ENCODE measurements at regions not wholly inside any gene's neighbourhood (a gene's known extent, or its start where the extent isn't known, plus 50 kb on each side); places are given as distances from the start of the nearest gene placed in this dataset.
A peak's percentile ranks its signal among the peaks of the same experiment; 100 is the strongest.
"Not testable (repeated sequence)": the region's sequence is repeated elsewhere in the genome, so short reads cannot be mapped to it uniquely, and the experiment has no call there.

DNA sequence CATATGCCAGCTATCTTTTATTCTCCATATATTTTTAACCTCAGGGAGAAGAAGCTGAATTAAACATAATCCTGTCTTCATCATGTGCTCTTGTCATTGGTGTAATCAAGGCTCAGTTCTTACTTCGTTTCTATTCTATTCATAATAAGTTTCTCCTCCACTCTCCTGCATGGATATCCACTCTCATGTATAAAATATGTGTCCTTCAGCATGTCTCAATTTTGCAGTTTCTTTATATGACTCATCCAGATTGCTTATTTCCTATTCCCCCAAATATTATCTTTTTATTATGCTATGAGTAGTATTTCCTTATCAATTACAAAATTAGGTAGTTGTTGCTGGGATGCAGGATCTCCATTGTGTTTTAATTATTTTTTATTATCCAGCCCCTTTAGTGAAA is 643.7 kb upstream of the ACO1 start:
- DNase-seq, result no peak
- intact Hi-C loops (cut with DNase I), result no loop called here

DNA sequence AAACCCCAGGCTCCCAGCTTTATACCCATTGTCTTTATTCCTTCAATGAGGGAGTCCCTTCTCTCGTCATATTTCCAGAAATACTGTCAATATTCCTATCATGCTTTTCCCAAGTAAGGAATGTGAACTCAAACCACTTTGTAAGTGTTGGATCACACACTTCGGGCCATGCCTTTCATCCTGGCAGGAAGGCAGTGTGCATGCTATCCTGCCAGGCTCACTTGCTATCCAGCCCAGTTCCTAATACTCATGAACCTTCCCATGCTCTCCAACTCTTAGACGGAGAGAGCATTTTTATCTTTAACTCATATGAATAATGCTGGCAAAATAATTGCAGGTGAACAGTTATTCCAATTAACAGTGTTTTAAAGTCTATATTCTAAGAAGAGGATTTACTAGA is 639.9 kb upstream of the ACO1 start:
- no peak for DNase-seq
- intact Hi-C loops (cut with DNase I), result no loop called here

DNA sequence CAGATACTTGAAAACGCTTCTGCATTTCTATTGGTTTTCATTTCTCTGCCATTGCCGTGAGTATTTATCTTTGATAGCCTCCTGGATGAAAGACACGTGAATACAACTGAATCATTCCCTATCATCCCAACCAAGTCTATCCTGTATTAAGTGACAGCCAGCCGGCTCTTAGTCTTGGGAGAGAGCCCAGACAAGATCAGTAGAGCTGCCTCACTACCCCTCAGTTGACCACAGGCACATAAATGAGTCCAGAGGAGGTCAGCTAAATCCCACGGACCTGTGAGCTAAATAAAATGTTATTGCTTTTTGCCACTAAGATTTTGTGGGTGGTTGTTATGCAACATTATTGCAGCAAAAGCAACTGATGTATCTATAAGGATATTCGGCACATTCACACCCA is 639.0 kb upstream of the ACO1 start:
- intact Hi-C loops (cut with DNase I), result no loop called here
- no peak for DNase-seq

DNA sequence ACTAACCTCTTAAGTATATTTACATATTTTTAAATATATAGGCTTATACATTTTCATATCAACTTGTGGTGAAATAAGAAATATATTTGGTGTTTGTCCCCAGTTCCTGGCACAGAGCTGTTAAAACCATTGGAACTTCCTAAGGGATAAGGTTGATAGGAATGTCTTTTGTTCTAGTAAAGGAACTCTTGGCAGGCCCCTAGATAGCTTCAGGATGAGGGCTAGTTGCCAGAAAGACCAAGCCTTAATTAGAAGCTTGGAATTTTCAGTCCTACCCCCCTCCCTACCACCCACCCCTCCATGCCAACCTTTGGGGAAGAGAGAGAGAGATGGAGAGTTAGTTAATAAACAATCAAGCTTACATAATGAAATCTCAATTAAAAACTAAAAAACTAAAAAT is 638.6 kb upstream of the ACO1 start:
- DNase-seq, result no peak

DNA sequence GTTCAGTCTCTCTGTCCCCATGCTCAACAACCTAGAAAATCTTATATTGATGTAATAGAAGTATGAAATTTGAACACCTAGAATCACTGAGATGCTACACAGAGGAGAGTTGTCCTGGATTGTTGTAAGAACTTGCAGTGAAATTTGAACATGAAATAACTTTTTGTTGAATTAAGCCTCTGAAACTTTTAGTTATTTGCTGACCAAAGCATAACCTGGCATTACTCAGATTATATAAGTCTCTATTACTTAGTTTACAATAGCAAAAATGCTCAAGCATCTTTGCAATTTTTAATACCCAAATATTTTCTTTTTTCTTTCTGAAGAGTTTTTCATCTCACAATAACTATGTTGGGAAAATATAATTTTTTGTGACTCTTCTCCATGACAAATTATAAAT is 630.7 kb upstream of the ACO1 start:
- DNase-seq, result no peak
- intact Hi-C loops (cut with DNase I), result no loop called here

More for the DNA sequence above, 638.6 kb upstream of the ACO1 start:
- intact Hi-C loops (cut with DNase I), result no loop called here

DNA sequence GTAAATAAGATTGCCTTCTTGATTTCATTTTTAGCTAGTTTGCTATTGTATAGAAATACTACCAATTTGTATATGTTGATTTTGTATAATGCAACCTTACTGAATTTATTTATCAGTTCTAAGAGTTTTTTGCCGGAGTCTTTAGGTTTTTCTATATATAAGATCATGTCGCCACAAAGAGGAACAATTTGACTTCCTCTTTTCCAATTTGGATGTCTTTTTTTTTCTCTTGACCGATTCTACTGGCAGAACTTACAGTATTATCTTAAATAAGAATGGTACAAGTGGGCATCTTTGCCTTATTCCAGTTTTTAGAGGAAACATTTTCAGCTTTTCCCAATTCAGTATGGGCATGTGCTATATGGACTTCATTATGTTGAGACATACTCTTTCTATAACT is 624.7 kb upstream of the ACO1 start:
- DNase-seq, result no peak
- intact Hi-C loops (cut with DNase I), result no loop called here

DNA sequence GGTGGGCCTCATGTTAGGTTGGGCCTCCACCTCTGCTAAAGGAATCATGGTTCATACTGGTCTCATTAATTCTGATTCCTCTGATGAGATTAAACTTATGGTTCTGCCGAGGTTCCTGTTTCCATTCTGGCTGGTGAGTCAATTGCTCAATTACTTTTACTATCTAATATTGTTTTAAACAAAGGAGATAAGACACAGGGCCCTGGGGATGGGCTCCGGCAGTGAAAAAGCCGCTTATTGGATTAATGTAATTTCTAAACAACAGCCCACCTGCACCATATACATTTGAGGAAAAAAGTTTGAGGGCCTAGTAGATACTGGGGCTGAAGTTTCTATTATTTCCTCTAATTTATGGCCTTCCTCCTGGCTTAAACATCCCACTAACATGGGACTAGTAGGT is 610.4 kb upstream of the ACO1 start:
- DNase-seq; intact Hi-C loops (cut with DNase I): not testable (repeated sequence)

DNA sequence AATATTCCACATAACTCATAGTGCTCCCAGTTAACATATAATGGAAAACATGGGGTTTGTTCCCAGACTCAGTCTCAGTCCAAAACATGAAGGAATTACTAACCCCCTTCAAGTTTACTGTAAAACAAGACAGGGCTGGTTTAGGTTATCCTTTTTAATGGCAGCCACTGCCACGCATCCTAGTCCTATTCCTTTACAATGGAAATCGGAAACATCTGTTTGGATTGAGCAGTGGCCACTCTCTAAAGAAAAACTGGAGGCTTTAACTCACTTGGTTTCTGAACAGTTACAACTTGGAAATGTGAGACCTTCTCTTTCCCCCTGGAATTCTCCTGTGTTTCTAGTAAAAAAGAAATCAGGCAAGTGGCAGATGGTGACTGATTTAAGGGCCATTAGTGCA is 609.9 kb upstream of the ACO1 start:
- intact Hi-C loops (cut with DNase I), result no loop called here
- no peak for DNase-seq

DNA sequence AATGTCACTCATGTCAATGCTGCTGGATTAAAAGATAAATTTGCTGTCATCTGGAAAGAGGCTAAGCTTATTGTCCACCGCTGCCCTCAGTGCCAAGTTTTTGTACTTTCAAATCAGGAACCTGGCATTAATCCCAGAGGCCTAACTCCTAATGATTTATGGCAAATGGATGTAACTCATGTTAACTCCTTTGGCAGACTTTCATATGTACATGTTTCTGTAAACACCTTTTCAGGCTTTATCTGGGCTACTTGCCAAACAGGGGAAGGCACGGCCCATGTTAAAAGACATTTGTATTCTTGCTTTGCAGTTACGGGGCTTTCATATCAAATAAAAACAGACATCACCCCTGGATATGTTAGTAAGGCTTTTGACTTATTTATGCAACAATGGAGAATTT is 608.0 kb upstream of the ACO1 start:
- intact Hi-C loops (cut with DNase I), result no loop called here
- DNase-seq, result no peak

DNA sequence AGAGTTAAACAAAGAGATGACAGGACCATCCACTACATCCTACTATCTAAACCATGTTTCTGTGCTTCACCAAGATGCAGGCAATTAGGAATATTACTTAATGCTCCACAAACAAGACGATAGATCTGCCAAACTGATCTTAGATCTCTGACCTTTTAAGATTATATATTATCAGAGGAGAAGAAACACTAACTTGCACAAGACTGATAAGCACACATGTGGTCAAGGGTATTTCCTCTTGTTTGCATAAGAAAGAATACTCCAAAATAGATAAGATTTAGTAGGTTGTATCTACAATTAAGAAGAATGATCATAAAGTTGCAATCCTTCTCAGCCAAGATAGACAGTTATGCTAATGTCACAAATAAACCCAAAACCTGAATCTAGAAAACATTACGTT is 601.0 kb upstream of the ACO1 start:
- intact Hi-C loops (cut with DNase I), result no loop called here
- no peak for DNase-seq

DNA sequence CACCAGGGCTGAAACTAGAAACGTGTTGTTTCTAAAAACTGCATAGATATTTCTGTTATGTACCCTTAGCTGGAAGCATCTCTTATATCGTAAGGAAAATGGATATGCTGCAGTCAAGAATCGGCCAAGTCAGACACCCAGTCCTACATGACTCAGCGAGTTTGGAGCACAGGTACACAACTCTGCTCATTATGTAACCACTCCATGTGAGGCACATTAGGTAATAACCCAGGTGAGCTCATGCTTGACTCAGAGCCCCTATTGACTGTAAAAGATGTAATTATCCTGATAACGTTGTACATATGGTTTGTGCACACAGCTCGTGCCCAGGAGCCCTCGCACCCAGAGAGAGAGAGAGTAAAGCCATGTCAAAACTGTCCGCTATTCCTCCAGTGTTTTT is 593.7 kb upstream of the ACO1 start:
- DNase-seq, result no peak

DNA sequence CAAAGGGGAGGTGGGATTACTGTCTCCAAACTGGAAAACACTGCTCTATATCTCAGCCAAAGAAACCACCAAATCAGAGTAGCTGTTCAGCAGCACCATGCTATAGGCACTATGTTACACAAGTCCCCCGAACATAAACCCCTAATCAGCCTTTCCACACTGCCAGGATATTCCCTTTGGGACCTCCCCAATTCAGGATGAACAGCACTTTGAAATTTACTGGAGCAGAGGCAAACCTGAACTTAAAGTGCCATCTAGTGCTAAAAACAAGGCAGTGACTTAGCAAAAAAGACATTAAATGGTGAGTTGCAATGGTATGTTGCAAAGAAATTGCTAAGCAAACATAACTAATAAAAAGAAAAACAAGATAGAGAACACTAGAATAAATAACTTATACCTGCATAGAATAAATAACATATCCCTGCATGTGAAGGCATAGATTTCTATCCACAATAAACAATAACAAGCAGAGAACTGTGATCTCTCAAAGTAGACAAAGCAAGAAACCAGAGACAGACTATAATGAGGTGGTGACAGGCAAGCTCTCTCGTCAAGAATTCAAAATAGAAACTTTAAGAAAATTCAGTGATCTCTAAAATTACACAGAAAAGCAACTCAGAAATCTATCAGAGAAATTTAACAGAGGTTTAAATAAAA is 584.4 kb upstream of the ACO1 start:
- no peak for DNase-seq
- intact Hi-C loops (cut with DNase I), result no loop called here

More for the DNA sequence above, 593.7 kb upstream of the ACO1 start:
- intact Hi-C loops (cut with DNase I), result no loop called here

DNA sequence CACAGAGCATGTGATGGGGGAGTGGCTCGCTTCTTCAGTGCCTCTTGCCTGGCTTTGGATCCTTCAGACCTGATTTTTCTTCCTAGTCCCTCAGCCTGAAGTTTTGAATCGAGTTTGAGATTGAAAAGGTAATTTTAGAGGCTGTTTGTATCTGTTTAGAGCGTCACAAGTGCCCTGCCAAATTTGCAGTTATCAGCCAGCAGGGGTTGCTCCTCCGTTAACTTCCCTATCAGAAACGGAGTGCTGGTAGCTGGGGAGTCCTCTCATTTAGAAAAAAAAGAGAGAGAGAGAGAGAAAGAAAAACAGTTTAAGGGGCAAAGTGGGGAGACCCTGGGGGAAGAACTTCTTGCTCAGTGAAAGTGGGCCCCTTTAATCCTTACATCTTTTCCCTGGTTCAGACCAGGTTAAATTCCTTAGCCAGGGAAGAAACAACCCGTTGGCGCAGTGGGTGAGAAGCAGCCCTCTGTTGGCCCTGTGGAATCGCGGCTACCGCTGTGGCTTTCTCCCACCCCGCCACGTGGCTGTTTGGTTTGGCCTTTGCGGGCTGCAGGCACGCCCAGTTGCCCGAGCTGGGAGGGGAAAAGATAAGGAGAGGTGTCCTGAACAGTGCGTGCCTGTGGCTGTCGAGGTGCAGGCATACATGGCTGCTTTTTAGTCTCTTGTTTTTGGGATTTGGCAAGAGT is 576.7 kb upstream of the ACO1 start:
- intact Hi-C loops (cut with DNase I), result no loop called here
- DNase-seq, result no peak

DNA sequence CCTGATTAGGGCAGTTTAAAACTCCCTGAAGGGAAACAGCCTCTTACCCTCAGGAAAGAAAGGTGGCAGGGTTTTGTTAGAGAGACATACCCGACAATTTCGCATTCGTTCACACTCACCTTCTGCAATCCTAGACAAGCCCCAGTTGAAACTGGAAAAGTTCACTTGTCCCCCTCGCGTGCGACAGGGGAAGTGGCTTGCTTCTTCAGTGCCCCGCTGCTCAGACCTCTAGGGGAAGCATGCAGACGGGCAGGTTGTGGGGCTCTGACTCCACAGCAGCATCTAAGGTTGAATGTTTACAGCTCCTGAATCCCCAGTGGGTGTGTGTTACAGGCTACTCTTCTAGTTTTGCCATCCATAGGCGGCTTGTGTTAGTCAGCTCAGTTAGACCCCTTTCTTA is 575.7 kb upstream of the ACO1 start:
- no peak for DNase-seq
- intact Hi-C loops (cut with DNase I), result no loop called here

DNA sequence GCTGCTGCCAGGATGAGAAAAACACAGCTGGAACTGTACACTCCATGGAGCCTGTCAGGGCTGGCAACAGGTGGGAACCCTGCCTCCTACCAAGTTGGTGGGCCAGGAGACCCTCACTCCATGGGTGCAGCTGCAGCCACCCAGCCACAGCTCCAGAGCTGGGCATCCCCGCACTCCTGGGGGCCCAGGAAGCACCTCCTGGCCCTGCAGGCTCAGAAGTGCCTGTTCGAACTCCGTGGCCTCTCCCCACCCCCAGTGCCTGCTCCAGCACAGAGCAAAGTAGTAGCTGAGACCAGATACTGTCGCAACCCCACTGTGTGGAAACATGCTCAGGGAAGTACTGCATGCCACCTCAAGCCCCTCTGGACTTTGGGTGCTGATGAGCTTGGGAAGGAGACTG is 564.0 kb upstream of the ACO1 start:
- DNase-seq, result no peak
- intact Hi-C loops (cut with DNase I), result no loop called here

DNA sequence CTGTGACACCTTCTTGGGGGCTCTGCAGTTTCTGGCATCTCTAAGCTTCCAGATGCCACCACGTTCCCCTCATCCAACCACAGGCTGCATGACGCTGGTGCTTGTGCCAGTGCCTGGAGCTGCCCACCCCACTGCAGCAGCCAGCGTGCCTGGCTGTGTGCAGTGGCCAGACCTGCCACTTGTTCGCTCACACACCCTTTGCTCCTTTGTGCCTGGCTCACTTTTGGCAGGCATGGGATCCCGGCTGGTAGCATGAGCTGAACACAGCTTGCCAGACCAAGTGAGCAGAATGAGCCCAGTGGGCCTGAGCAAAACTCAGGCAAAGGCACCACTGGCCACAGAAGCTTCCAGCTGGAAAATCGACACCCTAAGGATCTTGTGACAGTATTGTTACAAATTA is 562.9 kb upstream of the ACO1 start:
- no peak for DNase-seq
- intact Hi-C loops (cut with DNase I), result no loop called here

DNA sequence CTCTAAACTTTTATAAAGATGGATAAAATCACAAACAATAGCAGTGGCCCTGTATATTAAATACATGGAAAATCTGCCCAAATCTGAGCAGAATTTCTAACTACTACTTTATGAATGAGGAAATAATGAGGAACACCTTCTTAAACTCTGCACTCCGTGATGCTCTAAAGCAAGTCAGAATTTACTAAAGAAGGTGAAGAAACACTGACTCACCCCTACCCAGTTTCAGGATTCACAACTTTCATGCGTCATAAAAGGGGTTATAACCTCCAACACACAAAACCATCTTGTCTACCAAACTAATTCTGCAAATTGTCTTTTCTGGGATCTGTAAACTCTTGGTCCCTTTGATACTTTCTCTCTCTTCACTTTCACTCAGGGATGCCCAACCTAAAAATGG is 561.1 kb upstream of the ACO1 start:
- no peak for DNase-seq
- intact Hi-C loops (cut with DNase I), result no loop called here

DNA sequence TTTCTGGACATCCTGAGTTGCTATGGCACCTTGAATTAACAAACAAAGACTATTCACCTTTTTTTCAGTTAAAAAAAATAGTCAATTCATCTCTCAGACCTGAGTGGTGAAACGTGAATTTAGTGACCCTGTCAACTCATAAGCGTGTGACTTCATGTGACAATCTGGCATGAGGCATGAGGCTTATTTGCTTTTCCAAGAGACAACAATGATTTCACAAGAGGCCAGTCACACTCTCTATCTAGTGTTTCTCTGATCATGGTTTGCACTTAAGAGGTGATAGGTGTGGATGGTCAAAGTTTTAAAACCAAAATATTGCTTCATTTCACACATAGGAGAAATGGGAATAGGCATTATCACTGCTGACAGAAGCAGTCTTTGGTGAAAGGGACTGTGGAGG is 559.6 kb upstream of the ACO1 start:
- intact Hi-C loops (cut with DNase I), result no loop called here
- DNase-seq, result no peak

DNA sequence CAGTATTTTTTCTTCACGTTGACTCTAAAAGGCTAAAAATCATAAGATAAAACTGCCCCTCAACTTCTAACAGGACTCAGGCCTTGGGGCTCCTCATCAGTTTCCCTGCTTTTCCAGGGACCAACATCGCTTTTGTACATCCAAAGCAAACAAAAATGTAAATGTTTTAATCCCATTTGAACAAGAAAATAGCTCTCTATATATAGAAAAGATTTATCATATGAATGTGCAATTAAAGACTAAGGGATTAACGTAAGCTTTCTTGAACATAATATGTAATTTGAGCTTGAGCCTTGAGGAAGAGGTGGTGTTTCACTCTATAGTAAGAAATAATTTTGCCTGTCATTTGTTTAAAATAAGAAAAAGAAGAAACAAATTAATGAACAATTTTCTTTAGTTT is 547.2 kb upstream of the ACO1 start:
- intact Hi-C loops (cut with DNase I), result no loop called here

DNA sequence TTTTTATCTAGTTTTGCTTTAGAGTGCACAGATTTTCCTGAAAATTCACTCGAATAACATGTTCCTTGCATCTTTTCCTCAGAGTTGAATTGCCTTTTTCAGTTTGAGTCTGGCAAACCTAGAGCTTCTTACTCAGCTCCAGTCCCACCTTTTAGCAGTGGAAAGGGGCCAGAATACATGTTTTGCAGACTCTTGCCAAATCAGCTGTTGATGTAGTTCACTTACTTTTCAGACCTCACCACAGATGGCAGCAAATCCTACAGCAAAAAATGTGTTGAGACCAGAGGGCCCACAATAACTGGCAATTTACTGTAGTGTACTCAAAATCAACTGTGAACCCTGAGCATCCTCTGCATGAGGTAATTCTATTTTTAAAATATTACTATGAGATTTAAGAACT is 545.2 kb upstream of the ACO1 start:
- intact Hi-C loops (cut with DNase I), result no loop called here
- peak in 3 of 42 donors; percentile 10 to 18 (median 17) for DNase-seq

More for the DNA sequence above, 547.2 kb upstream of the ACO1 start:
- no peak for DNase-seq

DNA sequence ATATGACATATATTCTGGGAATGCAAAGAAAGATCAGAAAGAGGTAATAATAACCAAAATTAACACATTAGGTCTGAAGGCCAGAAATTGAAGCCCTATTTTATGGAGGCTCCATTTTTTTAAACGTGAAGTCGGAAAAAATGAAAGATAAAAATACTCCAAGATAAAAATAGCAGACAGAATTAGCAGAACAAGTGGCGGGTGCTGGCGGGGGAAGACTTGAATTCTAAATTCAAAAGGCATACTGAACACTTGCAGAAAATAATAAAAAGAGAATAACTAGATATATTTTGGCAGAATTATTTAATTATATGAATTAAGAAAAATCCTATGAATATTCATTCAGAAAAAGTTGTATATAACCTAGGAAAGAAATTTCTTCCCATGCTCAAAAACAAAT is 543.7 kb upstream of the ACO1 start:
- intact Hi-C loops (cut with DNase I), result no loop called here

More for the DNA sequence above, 543.7 kb upstream of the ACO1 start:
- peak in 20 of 42 donors; percentile 6 to 72 (median 23) for DNase-seq
